HEK293T (cell line): ENCODE measurements at regions not wholly inside any gene's neighbourhood (a gene's known extent, or its start where the extent isn't known, plus 50 kb on each side); places are given as distances from the start of the nearest gene placed in this dataset.

Experiments used
- FOXA1 ChIP-seq: fragments of 450-650 bp; IDR thresholded peaks from 2 replicates; pipeline ENCODE4 v1.6.1; 2016; ENCODE audit warnings: mild to moderate bottlenecking
- PKNOX1 ChIP-seq: fragments of 450-650 bp; IDR thresholded peaks from 2 replicates; pipeline ENCODE4 v1.6.1; 2016
- SUZ12 ChIP-seq: fragments of 450-650 bp; IDR thresholded peaks from 2 replicates; pipeline ENCODE4 v1.6.1; 2016; ENCODE audit warnings: mild to moderate bottlenecking
- TARDBP ChIP-seq: fragments of 450-650 bp; IDR thresholded peaks from 2 replicates; pipeline ENCODE4 v1.6.1; 2016

GRCh38 chr14:44108601-44109000 is 398.5 kb downstream of the FSCB start:
- TF ChIP-seq TARDBP (no peak), FOXA1 (no peak), SUZ12 (no peak), PKNOX1 (no peak)
